ENCODE measurements at regions not wholly inside any gene's neighbourhood (a gene's known extent, or its start where the extent isn't known, plus 50 kb on each side); places are given as distances from the start of the nearest gene placed in this dataset.

- TF ChIP-seq, protein P1, sequence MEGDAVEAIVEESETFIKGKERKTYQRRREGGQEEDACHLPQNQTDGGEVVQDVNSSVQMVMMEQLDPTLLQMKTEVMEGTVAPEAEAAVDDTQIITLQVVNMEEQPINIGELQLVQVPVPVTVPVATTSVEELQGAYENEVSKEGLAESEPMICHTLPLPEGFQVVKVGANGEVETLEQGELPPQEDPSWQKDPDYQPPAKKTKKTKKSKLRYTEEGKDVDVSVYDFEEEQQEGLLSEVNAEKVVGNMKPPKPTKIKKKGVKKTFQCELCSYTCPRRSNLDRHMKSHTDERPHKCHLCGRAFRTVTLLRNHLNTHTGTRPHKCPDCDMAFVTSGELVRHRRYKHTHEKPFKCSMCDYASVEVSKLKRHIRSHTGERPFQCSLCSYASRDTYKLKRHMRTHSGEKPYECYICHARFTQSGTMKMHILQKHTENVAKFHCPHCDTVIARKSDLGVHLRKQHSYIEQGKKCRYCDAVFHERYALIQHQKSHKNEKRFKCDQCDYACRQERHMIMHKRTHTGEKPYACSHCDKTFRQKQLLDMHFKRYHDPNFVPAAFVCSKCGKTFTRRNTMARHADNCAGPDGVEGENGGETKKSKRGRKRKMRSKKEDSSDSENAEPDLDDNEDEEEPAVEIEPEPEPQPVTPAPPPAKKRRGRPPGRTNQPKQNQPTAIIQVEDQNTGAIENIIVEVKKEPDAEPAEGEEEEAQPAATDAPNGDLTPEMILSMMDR (conservative IDR thresholded peaks at IDR 0.05; ENCODE audit: low read depth in 2 of 2), result no peak
- no peak for TF ChIP-seq EZH2 (IDR thresholded peaks at IDR 0.05; ENCODE audit: low read depth, unreplicated experiment)
- no peak for TF ChIP-seq EZH2phosphoT487 (IDR thresholded peaks at IDR 0.05; ENCODE audit: unreplicated experiment)
- no peak for TF ChIP-seq POLR2AphosphoS5 (IDR thresholded peaks at IDR 0.05; ENCODE audit: low read depth)
- no peak for TF ChIP-seq REST (IDR thresholded peaks at IDR 0.05; ENCODE audit: unreplicated experiment)
- no peak for TF ChIP-seq ZNF331 (CRISPR knock-in tag; IDR thresholded peaks at IDR 0.05; ENCODE audit: low read depth)
- TF ChIP-seq CREB1 (CRISPR knock-in tag; IDR thresholded peaks at IDR 0.05; ENCODE audit: low read depth), result no peak
- TF ChIP-seq JUNB (IDR thresholded peaks at IDR 0.05; ENCODE audit: unreplicated experiment), result no peak
- no peak for TF ChIP-seq NANOG (IDR thresholded peaks at IDR 0.05; ENCODE audit: borderline replicate concordance)
- no peak for TF ChIP-seq STAT1 (IDR thresholded peaks at IDR 0.05; ENCODE audit: unreplicated experiment)
- TF ChIP-seq, protein P2, sequence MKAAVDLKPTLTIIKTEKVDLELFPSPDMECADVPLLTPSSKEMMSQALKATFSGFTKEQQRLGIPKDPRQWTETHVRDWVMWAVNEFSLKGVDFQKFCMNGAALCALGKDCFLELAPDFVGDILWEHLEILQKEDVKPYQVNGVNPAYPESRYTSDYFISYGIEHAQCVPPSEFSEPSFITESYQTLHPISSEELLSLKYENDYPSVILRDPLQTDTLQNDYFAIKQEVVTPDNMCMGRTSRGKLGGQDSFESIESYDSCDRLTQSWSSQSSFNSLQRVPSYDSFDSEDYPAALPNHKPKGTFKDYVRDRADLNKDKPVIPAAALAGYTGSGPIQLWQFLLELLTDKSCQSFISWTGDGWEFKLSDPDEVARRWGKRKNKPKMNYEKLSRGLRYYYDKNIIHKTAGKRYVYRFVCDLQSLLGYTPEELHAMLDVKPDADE (IDR thresholded peaks at IDR 0.05), result no peak
- no peak for TF ChIP-seq ZNF462 (CRISPR knock-in tag; IDR thresholded peaks at IDR 0.05)
Observed at GRCh38 chr5:33068786-33069185, 357.7 kb downstream of the NPR3 start.

Data from GM23338 (cell line).